GM19023 (cell line): ENCODE measurements at regions not wholly inside any gene's neighbourhood (a gene's known extent, or its start where the extent isn't known, plus 50 kb on each side); places are given as distances from the start of the nearest gene placed in this dataset.
"Not testable (repeated sequence)": the region's sequence is repeated elsewhere in the genome, so short reads cannot be mapped to it uniquely, and the experiment has no call there.

Source experiments
- ATAC-seq: cut with Tn5 transposase; IDR thresholded peaks from one replicate; pipeline ENCODE4 v1.9.1; 2021; ENCODE audit warnings: mild to moderate bottlenecking, moderate library complexity; ENCODE audit not compliant: unreplicated experiment

DNA sequence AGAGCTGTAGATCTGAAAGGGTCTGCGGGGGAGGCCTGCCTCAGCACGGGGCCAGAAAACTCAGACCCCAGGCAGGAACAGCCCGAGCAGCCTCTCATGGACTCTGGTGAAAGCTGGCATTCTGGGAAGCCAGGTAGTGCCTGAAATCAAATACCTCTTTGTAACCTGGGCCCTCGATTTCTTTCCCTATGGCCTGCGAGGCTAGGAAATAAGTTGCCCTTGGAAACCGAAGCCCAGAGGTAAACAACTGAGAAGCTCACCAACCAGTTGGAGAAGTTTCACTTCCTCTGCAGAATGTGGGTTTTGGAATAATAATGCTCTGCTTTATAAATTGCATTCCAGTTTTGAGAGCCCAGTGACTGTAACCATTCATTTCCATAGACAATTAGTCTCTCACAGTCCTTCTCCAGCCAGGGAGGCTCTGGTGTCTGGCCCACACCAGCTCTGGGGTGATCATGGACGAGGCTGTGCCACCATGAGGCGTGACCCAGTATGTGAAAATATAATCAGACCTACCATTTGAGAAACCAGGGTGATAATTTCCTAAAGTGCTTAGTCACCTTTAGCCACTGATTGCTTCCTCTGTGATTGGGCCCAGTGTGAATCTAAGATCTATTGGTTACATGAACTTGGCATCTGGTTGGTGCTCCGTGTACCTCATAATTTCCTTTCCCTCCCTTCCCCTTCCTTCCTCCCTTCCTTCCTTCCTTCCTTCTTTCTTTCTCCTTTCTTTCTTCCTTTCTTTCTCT is 133.1 kb upstream of the PELI1 start:
- ATAC-seq, result no peak

DNA sequence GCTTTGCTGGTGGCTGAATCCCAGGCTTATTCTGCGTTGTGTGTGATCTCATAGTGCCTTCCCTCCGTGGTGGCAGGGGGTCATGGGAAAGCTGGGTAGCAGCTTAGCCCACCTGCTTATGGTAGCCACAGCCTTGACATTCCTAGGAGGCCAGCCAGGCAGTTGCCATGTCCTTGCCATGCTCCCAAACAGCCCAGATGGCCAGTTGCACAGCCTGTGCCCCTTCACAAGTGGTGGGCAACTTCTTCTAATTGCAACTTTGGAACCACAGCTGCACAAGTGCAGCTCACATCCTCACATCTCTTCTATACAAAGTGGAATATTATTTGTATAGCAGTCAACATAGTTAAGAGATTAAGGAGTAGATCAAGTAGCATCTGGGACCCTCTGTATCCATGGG is 136.6 kb upstream of the PELI1 start:
- ATAC-seq, result not testable (repeated sequence)

DNA sequence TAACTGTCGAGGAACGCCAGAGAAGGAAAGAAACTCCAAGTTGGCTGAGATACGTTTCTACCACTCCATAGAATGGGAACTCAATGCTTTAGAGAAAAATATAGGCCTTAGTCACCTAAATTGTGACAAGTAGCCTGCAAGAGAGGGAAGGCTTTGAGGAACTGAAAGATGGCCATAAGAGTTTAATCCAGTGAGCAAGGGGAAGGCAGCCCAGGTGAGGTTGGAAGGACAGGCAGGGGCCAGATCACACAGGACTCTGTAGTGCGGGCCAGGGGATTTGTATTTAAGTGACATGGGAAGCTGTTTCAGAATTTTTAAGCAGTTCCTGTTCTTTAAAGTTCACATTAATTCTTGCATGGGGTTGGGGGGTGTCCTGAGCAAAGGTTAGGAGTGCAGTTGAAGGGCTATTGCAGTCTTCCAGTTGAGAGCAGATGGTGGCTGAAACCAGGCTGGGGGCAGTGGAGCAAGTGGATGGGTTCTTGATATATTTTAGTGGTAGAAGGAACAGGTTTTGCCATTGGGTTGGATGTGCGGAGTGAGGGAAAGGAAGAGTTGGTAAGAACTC is 138.9 kb upstream of the PELI1 start:
- ATAC-seq, result peak; percentile 37

DNA sequence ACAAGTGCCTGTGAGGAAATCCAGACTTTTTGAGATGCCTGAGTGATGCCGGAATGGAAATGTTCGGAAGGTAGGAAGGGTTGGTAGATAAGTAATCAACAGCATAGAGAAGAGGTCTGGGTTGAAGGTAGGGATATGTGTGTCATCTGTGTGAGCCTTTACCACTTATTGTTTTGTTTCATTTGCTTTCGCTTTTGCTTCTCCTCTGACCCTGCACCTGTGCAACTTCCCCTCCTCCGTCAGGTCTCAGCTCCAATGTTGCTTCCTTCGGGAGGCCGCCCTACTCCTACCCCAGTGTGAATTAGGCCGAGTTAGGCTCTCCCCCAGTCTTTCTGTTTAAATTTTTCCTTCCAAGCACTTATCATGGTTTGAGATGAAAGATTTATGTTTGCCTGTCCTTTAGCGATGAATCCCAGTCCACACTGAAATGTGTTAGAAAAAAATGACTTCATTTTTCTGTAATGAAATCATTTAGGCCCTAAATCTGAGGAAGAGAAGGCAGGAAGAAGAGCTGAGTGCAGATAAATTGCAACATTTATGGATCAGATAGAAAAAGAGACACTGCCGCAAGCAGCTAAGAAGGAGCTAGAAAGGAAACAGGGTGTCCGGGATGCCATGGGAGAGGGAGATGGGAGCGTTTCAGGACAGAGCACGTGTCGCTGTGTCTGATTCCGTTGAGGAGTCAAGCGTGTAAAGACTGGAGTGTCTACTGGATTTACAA is 139.6 kb upstream of the PELI1 start:
- peak; percentile 81 for ATAC-seq

DNA sequence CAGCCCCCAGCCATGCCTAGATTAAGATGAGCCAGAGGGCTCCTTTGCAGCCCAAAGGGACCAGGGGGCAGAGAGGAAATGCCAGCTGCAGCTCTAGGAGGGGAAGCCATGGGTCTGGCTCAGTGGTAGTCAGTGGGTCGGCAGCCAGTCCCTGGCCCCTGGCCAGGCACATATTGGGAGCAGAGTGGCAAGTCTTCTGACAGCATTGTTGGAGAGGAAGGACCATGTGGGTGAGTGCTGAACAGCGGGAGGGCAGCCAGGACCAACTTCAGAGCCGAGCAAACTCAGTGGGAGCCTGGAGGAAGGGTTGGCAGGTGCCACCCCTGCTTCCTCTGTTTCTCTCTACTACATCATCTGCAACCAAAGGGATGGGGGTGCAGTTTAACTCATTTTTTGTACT is 140.5 kb upstream of the PELI1 start:
- no peak for ATAC-seq

DNA sequence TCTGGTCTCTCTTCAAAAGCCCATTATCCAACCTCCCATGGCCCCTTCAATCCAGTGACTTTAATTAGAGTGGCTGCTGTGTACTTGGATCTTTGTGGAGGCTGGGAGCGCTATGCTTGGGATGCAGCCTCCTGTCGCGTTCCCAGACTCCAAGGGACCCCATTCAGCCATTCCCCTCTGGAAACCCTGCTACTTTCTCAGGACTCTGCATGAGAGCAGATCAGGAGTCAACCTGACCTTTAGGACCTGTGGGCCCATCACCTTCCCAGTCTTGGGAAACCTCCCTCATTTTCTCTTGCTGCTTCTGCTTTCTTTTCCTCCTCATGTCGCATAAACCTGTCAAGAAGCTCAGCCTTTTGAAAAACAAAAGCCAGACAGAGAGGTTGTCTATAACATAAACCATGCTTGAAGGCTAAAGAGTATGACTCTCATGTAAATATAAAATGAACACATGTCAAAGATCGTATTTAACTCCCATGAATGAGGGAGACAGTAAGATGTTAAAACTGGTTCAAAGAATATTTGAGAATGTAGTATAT is 143.1 kb upstream of the PELI1 start:
- ATAC-seq, result no peak

DNA sequence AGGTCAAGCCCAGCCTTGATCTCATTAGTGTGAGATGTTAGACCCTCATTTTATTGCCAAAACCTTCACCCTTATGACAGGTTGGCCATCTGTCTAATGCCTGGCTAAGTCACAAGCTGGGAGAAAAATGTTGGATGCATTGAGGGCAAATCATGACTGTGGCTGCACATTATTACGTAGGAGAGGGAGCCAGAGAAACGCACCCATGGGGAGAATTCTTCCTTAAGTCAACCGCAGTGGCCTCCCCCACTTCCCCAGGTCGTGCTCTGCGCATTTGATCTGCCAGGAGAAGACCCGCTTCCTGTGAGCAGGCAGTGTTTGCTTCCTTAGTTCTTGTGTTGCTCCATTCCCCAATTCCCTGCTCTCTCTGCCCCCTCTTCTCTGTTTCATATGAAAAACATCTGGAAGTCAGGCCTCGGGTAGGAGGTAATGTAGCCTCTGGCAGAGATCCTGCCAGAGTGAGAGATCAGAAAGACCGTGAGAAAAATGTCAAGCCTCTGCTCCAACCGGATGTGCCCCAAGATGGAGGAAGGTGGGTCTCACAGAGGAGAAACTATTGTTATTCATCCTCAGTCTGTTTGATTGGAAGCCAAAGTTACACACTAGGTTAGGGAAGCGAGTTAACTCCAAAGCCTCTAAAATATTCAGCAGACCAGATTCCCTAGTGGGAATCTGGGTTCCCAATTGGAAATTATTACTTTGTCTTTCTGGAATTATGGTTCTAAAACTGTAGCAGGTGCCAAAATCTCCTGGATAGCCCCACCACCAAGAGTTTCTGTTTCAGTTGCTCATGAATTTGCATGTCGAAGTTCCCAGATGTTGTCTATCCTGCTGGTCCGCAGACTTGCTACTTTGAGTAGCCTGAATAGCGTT is 144.3 kb upstream of the PELI1 start:
- ATAC-seq, result no peak

DNA sequence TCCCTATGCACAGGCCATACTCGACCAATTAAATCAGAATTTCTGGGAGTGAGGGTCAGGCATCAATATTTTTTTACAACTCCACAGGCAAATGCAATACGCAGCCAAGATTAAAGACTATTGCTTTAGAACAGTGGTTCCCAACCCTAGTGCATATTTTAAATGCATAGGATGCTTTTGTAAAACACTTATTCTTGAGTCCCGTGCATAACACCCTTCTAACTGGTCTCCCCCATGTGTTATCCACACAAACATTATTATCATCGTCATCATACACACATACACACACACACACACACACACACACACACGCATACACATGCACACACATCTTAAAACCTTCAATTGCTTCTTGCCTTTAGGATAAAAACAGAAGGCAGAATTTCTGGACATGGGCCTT is 145.0 kb upstream of the PELI1 start:
- ATAC-seq, result no peak

DNA sequence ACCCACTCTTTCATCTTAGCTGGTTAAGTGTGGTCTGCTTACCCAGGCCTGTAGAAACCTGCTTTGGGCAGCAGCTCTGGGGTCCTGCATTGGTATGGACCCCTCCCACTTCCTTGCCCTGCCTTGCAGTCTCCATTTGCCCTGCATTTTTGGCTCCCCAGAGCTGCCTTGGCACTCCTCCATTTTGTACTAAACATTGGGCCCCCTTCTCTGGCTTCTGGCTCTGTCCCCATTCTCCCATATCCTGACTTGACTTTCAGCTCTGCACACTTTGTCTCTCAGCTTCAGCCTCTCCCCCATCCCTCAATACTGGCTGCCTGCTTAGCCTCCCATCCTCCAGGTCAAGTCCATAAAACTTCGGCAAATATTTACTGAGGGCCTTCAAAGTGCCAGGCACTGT is 145.5 kb upstream of the PELI1 start:
- no peak for ATAC-seq

DNA sequence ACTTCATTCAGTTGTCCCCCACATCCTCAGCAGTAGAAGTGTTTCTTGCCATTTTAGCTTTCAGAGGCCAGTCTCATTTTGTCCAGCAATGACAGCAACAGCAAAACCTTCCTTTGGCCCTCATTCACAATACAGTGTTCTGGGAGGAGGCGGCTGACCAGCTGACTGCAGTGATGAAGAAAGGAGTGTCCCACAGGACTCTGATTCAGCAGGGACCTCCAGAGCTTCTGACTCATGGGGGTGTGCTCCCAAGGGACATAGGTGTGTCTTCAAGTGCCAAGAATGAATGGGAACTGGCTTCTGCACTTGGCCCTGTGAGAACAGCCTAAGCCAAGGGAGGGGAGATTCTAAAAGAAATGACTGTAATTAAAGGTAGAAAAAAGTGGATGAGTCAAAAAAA is 147.0 kb upstream of the PELI1 start:
- ATAC-seq, result no peak

DNA sequence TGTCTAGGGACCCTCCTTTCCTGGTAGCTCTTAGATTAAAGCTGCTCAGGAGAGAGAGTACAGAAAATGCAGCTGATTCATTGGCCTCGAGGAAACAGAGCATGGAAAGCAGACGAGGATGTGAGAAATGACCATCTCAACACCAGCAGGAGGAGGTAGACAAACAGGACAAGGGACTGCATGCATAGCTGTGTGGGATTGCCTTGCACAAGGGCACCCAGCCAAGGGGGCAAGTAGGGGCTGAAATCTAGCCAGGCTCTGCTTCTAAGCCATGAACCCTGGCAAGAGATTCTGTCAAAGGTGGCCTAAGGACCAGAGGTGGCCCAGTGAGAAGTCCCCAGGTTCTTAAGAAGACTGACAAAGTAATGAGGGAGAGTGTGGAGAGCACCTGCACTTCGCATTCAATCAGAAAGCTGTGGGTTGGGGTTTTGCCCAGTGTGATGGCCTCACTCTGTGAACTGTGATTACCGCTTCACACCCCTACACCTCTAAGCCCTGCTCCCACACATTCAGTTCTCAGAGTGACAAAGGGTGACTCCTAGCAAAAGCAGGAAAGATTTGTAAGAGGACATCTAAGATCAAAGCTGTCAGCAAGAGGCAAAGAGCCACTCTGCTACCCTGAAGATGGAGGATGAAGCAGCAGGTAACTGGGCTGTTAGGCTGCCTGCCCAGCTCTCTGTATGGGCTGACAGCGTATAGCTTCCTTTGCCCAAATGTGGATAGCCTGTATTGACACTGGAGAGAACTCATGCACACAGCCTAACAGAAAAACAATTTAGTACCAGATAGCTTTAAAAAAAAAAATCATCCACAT is 151.3 kb upstream of the PELI1 start:
- peak; percentile 88 for ATAC-seq

DNA sequence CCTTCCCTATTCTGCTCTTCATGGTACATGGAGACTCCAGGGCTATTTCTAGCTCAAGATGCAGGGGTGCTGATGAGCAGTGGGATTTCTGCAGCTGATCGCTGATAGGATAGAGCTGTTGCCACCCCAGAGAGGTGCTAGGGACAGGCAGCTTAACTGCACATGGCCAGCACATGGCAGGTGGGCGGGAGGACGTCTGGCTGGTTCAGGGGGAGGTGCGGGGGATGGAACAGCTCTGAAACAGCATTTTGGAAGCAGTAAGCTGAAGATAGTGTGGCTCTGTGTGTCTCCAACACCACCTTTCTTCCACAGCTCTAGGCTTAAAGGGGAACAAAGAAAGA is 151.9 kb upstream of the PELI1 start:
- ATAC-seq, result peak; percentile 17

DNA sequence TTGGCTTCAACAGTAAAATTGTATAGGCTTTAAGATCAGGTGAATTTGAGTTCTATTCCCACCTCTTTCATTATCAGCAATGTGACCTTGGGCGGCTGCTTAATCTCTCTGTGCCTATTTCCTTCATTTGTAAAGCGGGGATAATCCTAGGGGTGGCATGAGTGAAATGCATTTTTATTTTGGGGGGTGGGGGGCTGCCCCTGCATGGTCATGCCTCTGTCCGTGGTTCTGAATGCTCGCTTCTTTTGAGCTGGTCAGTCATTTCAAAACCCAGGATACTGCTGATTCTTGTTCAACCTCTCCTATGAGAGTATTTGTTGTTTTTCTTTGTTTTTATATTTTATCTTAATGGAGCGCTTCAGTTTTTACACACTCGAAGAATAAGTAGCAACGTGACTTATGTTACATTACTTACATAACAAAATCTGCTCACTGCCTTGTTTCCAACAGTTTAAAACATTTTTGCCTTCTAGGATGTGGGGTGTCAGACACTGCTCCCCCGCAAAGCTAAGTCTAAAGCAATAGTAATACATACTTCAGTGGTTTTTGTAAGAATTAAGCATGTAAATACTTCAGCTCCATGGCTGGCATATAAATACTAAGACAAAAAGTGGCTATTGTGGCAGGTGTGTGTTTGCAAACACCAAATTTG is 152.6 kb upstream of the PELI1 start:
- ATAC-seq, result no peak

DNA sequence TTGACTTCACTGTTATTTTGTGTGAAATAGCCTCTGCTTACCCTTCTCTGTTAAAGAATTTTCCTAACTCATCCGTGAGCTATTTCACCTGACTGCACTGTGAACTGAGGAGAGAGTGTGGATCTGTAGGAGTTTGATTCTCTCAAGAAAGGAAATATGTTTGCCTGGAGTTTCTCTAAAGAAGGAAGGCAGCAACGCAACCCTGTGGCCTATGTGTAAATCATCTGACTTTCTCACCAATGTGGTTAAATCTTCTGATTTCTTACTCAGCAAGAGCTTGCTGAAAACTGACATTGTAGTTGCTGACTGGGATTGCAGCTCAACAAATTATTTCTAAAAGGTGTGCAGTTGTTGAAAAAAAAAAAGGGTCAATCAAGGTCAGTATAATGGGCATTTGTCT is 153.9 kb upstream of the PELI1 start:
- no peak for ATAC-seq

DNA sequence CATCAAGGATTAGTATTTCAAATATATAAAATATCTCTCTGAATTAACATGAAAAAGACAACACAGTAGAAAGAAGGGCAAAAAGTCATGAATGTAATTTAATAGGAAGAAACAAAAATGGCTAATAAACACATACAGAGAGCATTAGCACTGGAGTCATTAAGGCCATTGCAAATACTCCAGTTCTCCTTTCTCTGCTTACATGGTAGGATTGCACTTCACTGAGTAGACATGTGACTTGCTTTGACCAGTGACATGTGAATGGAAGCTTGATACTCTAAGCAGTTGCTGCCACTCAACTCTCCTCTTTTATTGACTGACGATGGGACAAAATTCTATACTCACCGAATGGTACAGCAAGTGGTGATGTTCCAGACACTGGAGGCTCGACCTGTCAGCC is 153.9 kb upstream of the LGALSL start:
- ATAC-seq, result no peak

DNA sequence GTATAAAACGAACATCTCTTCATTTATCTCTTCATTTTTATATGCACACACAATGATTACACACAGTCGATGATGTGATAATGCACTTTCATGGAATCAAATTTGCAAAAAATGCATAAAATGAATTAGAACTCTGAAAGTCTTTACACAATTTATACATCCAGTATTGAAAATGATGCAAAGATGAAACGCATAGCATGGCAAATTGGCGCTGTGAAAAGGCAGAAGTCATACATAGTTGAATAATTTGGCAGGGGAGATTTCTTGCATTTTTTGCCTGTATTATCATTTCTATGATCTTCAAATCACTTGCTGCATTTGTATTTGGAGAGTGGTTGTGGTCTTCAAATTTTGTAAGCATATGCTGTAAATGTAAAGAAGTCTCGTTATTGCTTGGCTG is 150.7 kb upstream of the LGALSL start:
- ATAC-seq, result no peak

DNA sequence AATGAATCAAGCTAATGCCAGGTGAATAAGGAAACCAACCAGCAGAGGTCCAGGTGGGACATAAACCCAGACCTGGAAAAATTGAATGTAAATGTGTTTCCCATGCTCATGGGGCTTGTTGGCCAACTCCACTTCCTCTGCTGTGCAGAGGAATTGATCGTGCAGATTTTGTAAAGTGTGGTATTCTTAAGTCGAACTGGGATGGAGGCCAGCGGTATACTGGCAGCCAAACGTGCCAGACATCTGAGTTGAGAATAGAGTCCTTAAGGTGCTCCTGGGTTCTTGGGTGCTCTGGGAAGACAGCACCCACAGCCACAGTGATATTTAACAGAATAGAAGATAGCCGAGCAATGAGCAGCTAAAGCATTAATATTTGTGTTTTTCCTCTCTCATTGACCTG is 146.5 kb upstream of the LGALSL start:
- no peak for ATAC-seq

DNA sequence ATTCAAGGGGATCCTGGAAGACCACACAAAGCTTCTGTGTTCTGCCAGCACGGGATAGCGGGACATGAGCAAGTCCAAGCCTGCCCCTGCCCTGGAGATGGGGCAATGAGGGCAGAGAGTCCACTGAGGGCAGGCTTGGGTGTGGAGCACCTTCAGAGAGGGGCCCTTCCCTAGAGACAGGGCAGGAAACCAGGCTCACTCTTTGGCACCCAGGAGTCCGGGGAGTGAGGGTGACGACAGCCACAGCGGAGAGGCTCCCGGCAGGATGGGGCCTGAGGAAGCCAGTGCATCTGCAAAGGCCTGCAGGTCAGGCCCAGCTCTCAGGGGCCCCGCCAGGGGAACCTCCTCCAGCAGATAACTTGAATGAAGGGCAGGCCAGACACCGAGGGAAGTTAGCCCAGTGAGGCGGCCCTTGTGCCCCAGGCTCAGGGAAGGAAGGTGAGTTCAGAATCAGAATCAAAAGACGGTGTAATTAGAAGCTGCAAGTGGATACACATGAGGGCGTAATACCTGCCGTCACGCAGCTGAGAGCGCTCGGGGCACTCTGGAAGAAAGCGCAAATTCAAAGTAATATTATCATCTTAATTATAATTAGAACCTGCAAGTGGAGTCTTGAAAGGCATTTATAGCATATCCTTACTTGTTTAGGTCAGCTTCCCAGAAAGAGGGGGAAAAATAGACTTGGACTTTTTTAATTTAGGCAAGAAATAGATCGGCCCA is 142.6 kb upstream of the LGALSL start:
- no peak for ATAC-seq

DNA sequence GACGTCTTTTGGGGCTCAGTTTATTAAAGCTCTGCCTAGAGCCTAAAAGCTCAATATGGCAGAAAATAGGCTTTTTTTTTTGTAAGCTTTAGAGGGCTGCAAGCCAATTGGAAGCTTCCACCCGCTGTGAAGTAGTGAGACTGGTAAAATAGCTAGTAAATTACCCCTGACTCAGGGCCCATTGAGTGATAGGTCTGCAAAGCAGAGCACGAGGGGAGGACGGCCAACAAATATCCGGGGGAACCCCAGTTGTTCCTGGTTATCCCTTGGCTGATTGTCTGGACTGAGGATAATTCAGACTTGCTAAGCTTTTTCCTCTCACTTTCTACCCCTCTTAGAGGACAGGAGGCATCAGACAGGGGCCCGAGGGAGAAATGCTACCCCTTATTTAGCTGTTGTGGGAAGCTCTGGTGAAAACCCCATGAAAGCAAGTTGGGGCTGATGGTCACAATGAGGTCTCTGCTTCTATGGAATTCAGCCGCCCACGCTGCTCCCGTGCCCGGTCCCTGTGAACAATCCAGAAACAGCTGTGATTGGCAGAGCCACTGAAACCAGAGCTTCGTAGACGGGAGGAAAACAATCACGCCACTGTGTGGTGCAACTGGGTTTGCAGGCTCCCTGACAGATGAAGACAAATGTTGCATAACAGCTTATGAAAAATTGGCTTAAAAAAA is 141.9 kb upstream of the LGALSL start:
- ATAC-seq, result no peak
